AG04450 (cell line): ENCODE measurements at regions not wholly inside any gene's neighbourhood (a gene's known extent, or its start where the extent isn't known, plus 50 kb on each side); places are given as distances from the start of the nearest gene placed in this dataset.

ENCODE experiments used
- CTCF ChIA-PET: fragments of 300-600, 350-600 bp; formaldehyde crosslinking; extraction: SDS; loops from one replicate; lab custom pipeline; 2022; ENCODE audit warnings: antibody characterized with exemption, inconsistent platforms; lab: Charles Lee
- POLR2A ChIA-PET: fragments of 350-600 bp; formaldehyde crosslinking; extraction: SDS; loops from one replicate; lab custom pipeline; 2021; ENCODE audit warnings: antibody characterized with exemption, inconsistent platforms; lab: Yijun Ruan, JAX
- DNase-seq: peaks from one replicate; pipeline ENCODE4 v3.0.0-alpha.2; 2011; ENCODE audit warnings: low read depth, low spot score
- H3K27ac ChIP-seq: one replicate; pipeline ENCODE4 v1.5.1; 2012; ENCODE audit warnings: low read depth, low read length, control low read depth
- H3K27me3 ChIP-seq: one replicate; pipeline ENCODE4 v1.6.0; 2012; ENCODE audit warnings: low read length; ENCODE audit not compliant: control insufficient read depth, insufficient read depth
- H3K4me3 ChIP-seq: 2 replicates; pipeline ENCODE4 v1.5.1; 2011; ENCODE audit warnings: mild to moderate bottlenecking, low read depth, low read length, control low read depth
- H3K9me3 ChIP-seq: 2 replicates; pipeline ENCODE4 v1.5.1; 2012; ENCODE audit warnings: low read length; ENCODE audit not compliant: control insufficient read depth, insufficient read depth
- TF ChIP-seq, protein P1 (sequence below): IDR thresholded peaks from 2 replicates; pipeline ENCODE4 v1.5.1; 2011; ENCODE audit warnings: low read depth, low read length, control low read depth, inconsistent platforms

DNA sequence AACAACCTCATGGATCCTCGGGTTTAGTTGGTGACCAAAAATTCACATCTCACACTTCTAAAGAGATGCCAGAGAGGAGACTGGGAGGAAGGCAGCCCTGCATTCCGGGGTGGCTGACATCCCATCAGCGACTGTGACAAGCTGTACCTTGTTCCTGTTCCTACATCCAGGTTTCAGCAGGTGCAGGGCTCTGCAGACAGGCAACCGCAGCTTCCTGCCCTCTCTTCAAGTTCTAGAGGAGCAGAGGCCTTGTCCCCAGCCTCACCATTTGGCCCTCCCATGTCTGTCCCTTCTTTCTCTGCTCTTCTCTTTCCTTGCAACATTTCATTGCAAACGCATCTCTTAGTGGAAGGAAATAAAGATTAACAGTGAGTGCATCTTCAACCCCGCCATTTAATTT is 454.6 kb downstream of the IRX1 start:
- no peak for DNase-seq
- ChIA-PET CTCF (no interaction called here), POLR2A (no interaction called here)
- H3K4me3 ChIP-seq: no peak overlapping the region
- no peaks in the 10 kb centered on the region for H3K27me3 ChIP-seq
- H3K27ac ChIP-seq: no peak overlapping the region
- peaks cover 13% of the 10 kb centered on the region; the same call in 1 of the 2 replicates for H3K9me3 ChIP-seq
- TF ChIP-seq, protein P1, sequence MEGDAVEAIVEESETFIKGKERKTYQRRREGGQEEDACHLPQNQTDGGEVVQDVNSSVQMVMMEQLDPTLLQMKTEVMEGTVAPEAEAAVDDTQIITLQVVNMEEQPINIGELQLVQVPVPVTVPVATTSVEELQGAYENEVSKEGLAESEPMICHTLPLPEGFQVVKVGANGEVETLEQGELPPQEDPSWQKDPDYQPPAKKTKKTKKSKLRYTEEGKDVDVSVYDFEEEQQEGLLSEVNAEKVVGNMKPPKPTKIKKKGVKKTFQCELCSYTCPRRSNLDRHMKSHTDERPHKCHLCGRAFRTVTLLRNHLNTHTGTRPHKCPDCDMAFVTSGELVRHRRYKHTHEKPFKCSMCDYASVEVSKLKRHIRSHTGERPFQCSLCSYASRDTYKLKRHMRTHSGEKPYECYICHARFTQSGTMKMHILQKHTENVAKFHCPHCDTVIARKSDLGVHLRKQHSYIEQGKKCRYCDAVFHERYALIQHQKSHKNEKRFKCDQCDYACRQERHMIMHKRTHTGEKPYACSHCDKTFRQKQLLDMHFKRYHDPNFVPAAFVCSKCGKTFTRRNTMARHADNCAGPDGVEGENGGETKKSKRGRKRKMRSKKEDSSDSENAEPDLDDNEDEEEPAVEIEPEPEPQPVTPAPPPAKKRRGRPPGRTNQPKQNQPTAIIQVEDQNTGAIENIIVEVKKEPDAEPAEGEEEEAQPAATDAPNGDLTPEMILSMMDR: no peak

DNA sequence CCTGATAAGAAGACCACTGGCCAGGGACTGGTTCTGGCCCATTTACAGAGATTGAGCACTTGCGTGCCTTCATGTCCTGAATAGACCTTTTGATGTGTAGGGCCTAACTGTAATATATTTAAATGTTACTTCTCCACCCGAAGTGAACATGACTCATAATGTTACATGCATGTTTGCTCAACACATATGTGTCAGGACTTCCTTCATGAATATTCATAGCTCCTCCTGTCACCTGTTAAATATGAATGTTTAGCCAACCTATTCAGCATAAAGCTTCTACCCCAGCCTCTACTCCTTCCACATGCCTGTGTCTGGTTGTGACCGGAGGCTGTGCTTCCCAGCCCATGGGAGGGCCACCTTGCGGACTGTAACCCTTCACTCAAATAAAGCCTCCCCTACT is 457.5 kb downstream of the IRX1 start:
- no peak overlapping the region for H3K27ac ChIP-seq
- CTCF ChIA-PET: no interaction called here
- TF ChIP-seq, protein P1: no peak
- no peak for DNase-seq
- no peak overlapping the region for H3K4me3 ChIP-seq
- peaks cover 9% of the 10 kb centered on the region; the same call in 1 of the 2 replicates for H3K9me3 ChIP-seq
- no peaks in the 10 kb centered on the region for H3K27me3 ChIP-seq
- POLR2A ChIA-PET: no interaction called here

DNA sequence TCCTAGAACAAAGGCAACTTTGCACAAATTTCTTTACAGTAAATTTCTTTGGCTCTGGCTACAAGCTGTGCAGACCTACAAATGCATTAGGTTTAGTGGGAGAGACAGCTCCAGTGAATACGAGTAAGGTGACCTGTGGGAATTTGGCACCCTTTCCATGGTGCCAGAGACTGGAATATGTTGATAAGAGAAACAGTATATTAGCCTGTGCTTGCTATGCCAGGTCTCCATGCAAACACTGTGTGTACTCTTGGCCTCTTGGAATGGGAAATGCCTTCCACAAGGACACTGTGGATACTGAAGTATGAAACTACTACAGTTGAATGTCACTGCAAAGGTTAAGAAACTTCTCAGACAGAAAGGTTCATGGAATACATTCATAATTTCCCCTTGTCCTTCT is 458.5 kb downstream of the IRX1 start:
- no peak for DNase-seq
- Histone ChIP-seq H3K4me3 (no peak overlapping the region), H3K27ac (no peak overlapping the region), H3K27me3 (no peaks in the 10 kb centered on the region), H3K9me3 (peaks cover 15% of the 10 kb centered on the region)
- ChIA-PET CTCF (no interaction called here), POLR2A (no interaction called here)
- TF ChIP-seq, protein P1: no peak

DNA sequence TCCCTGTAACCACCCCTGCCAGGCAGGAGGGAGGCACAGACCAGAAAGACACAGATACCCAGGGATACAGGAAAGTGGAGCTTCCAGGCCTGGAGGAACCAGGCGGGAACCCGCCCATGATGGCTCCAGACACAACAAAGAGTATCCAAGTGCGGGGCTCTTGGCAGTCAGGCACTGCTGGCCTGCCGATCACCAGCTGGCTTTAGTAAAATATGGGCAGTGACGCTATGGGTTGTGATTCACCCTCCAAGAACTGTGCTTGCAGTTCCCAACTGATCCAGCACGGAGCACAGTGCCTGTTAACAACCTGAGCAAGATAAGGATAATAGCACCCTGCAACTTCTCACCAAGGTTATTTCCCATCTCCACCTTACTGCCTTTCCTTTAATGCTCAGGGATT is 463.3 kb downstream of the IRX1 start:
- ChIA-PET CTCF (no interaction called here), POLR2A (no interaction called here)
- Histone ChIP-seq H3K27ac (no peak overlapping the region), H3K9me3 (peaks cover 18% of the 10 kb centered on the region), H3K27me3 (no peaks in the 10 kb centered on the region), H3K4me3 (no peak overlapping the region)
- no peak for DNase-seq
- TF ChIP-seq, protein P1: no peak

DNA sequence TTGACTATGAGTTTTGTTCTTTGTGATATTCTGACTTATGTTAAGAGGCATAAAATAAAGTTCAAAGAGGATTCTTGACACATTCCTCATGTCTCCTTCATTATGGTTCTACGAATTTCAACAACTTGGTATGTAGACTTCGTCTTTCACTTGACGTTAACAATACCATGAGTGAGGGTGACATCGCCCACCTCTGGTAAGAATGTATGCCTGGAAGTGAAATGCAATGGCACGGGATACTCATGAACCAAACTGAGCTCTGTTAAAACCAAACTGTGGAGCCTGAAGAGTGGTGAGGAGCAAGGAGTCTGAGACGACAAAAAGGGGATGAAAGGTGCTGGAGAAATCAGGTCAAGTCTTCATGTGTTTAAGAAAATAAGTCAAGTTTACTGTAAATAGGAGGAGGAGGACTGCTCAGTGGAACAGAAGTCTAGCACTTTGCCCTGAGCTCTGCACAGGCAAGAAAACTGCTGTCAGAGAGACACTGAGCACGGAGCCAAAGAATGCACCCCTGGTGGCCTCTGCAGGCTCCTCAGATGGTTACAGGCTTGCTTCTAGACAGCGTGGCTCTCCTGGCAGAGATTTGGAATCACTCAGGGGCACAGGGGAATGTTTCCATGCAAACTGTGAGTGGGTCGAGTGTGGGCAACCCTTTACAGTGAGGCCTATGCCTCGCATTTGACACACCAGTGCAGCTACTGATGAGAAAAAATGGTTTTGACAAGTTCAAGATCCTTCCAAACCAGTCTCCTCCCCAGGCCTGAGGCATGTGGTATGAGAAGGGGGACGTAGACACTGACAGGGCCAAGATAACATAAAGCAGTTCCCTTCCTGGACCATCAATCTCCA is 470.1 kb downstream of the IRX1 start:
- ChIA-PET CTCF (no interaction called here), POLR2A (no interaction called here)
- H3K27ac ChIP-seq: no peak overlapping the region
- H3K9me3 ChIP-seq: peaks cover 24% of the 10 kb centered on the region
- no peak overlapping the region for H3K4me3 ChIP-seq
- no peak for DNase-seq
- TF ChIP-seq, protein P1: no peak
- no peaks in the 10 kb centered on the region for H3K27me3 ChIP-seq
